Sigmoid colon (tissue), 4 donors: ENCODE measurements at regions not wholly inside any gene's neighbourhood (a gene's known extent, or its start where the extent isn't known, plus 50 kb on each side); places are given as distances from the start of the nearest gene placed in this dataset.

Experiments
- POLR2A ChIP-seq, 2 donors: fragments of 450-650 bp; IDR thresholded peaks; one replicate each; pipeline ENCODE4 v1.6.1; 2016; ENCODE audit warnings: antibody characterized with exemption in 2 of 2, mild to moderate bottlenecking in 2 of 2, moderate library complexity in 2 of 2
- POLR2AphosphoS5 ChIP-seq, 4 donors: sonication (generic); formaldehyde crosslinking; IDR thresholded peaks; one replicate each; pipeline ENCODE4 v1.6.1; 2017; ENCODE audit warnings: antibody characterized with exemption in 4 of 4
- TF ChIP-seq, protein P1 (sequence below), 4 experiments: fragments of 450-650 bp in 3 of 4; fragments of 200-600 bp in 1 of 4; IDR thresholded peaks; one replicate each; pipeline ENCODE4 v1.5.1; 2016 to 2019; ENCODE audit warnings: antibody characterized with exemption in 4 of 4, mild to moderate bottlenecking in 3 of 4, moderate library complexity in 2 of 4

DNA sequence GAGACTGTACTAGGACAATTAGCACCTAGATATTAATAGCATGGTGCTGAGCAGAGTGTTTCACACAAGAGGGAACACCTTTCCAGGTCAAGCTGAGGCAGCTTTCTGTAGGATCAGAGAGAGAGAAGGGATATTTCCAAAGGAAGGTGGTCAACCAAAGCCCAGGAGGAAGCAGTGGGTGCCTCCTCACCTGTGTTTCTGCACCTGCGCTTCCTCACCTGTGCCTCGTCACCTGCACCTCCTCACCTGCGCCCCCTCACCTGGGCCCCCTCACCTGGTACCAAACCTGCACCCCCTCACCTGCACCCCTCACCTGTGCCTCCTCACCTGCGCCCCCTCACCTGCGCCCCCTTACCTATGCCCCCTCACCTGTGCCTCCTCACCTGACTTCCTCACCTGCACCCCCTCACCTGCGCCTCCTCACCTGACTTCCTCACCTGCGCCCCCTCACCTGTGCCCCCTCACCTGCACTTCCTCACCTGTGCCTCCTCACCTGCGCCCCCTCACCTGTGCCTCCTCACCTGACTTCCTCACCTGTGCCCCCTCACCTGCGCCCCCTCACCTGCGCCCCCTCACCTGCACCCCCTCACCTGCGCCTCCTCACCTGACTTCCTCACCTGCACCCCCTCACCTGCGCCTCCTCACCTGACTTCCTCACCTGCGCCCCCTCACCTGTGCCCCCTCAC lies 67.9 kb downstream of the TTLL2 start:
- TF ChIP-seq, protein P1, sequence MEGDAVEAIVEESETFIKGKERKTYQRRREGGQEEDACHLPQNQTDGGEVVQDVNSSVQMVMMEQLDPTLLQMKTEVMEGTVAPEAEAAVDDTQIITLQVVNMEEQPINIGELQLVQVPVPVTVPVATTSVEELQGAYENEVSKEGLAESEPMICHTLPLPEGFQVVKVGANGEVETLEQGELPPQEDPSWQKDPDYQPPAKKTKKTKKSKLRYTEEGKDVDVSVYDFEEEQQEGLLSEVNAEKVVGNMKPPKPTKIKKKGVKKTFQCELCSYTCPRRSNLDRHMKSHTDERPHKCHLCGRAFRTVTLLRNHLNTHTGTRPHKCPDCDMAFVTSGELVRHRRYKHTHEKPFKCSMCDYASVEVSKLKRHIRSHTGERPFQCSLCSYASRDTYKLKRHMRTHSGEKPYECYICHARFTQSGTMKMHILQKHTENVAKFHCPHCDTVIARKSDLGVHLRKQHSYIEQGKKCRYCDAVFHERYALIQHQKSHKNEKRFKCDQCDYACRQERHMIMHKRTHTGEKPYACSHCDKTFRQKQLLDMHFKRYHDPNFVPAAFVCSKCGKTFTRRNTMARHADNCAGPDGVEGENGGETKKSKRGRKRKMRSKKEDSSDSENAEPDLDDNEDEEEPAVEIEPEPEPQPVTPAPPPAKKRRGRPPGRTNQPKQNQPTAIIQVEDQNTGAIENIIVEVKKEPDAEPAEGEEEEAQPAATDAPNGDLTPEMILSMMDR (IDR thresholded peaks at IDR 0.05) = no peak
- TF ChIP-seq POLR2A (IDR thresholded peaks at IDR 0.05) = no peak
- TF ChIP-seq POLR2AphosphoS5 (IDR thresholded peaks at IDR 0.05) = no peak
